ENCODE measurements at regions not wholly inside any gene's neighbourhood (a gene's known extent, or its start where the extent isn't known, plus 50 kb on each side); places are given as distances from the start of the nearest gene placed in this dataset.

GRCh38 chr2:173419506-173419905, 64.8 kb downstream of the CDCA7 start:
- Histone ChIP-seq H3K27me3 (no peaks in the 10 kb centered on the region), H3K9ac (ENCODE audit: low read depth in 2 of 2, low read length in 2 of 2) (no peak overlapping the region), H3K36me3 (no peaks in the 10 kb centered on the region), H3K4me3 (no peak overlapping the region), H3K9me3 (no peaks in the 10 kb centered on the region), H3K27ac (no peak overlapping the region), H3K4me1 (no peaks in the 10 kb centered on the region)
- no peak for TF ChIP-seq CTCF (IDR thresholded peaks at IDR 0.05)
- DNase-seq = no peak
- intact Hi-C loops (cut with DNase I) = no loop called here

DNA sequence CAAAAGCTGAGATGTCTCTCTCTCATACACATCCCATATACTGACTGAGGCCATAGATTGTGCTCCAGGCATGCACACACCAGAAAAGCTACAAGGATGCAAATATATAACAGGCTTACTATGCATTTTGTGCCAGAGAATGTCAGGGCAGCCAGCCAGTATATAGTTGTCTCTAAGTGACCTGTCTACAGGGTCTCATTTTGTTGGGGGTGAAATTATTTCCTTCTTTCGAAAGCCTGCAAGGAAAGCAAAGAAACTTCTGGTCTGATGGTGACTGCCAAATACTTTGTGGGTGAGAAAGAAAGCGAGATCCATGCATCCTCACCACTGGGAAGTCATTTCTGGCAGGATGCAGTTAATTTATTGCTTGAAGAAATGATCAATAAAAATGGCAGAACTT, 70.2 kb downstream of the CDCA7 start:
- H3K9me3 ChIP-seq = no peaks in the 10 kb centered on the region
- no peak for DNase-seq
- H3K36me3 ChIP-seq = no peaks in the 10 kb centered on the region
- intact Hi-C loops (cut with DNase I) = no loop called here
- H3K4me3 ChIP-seq = no peak overlapping the region
- H3K4me1 ChIP-seq = no peaks in the 10 kb centered on the region
- no peak overlapping the region for H3K27ac ChIP-seq
- H3K27me3 ChIP-seq = no peaks in the 10 kb centered on the region
- TF ChIP-seq CTCF (IDR thresholded peaks at IDR 0.05) = no peak
- no peak overlapping the region for H3K9ac ChIP-seq (ENCODE audit: low read depth in 2 of 2, low read length in 2 of 2)

- DNase-seq = no peak
- no peaks in the 10 kb centered on the region for H3K27me3 ChIP-seq
- intact Hi-C loops (cut with DNase I) = no loop called here
- H3K4me3 ChIP-seq = no peak overlapping the region
- no peak overlapping the region for H3K9ac ChIP-seq (ENCODE audit: low read depth in 2 of 2, low read length in 2 of 2)
- no peaks in the 10 kb centered on the region for H3K9me3 ChIP-seq
- H3K4me1 ChIP-seq = no peaks in the 10 kb centered on the region
- TF ChIP-seq CTCF (IDR thresholded peaks at IDR 0.05) = no peak
- no peaks in the 10 kb centered on the region for H3K36me3 ChIP-seq
- H3K27ac ChIP-seq = no peak overlapping the region
Observed at GRCh38 chr2:173427887-173428668, 73.4 kb downstream of the CDCA7 start.

GRCh38 chr2:173431191-173431590, 76.5 kb downstream of the CDCA7 start:
- TF ChIP-seq CTCF (IDR thresholded peaks at IDR 0.05) = no peak
- no peaks in the 10 kb centered on the region for H3K9me3 ChIP-seq

GRCh38 chr2:173432049-173432754, 77.5 kb downstream of the CDCA7 start:
- H3K4me1 ChIP-seq = no peaks in the 10 kb centered on the region
- intact Hi-C loops (cut with DNase I) = no loop called here
- no peaks in the 10 kb centered on the region for H3K36me3 ChIP-seq
- DNase-seq = no peak
- TF ChIP-seq CTCF (IDR thresholded peaks at IDR 0.05) = no peak
- no peaks in the 10 kb centered on the region for H3K27me3 ChIP-seq
- no peak overlapping the region for H3K4me3 ChIP-seq
- no peak overlapping the region for H3K27ac ChIP-seq
- no peak overlapping the region for H3K9ac ChIP-seq (ENCODE audit: low read depth in 2 of 2, low read length in 2 of 2)
- no peaks in the 10 kb centered on the region for H3K9me3 ChIP-seq

More at GRCh38 chr2:173431191-173431590, 76.5 kb downstream of the CDCA7 start:
- Histone ChIP-seq H3K4me3 (no peak overlapping the region), H3K27ac (no peak overlapping the region), H3K36me3 (no peaks in the 10 kb centered on the region), H3K27me3 (no peaks in the 10 kb centered on the region), H3K4me1 (no peaks in the 10 kb centered on the region), H3K9ac (ENCODE audit: low read depth in 2 of 2, low read length in 2 of 2) (no peak overlapping the region)
- no peak for DNase-seq
- intact Hi-C loops (cut with DNase I) = no loop called here

All from colonic mucosa (tissue), 4 donors.